Body of pancreas (tissue), 4 donors: ENCODE measurements at regions not wholly inside any gene's neighbourhood (a gene's known extent, or its start where the extent isn't known, plus 50 kb on each side); places are given as distances from the start of the nearest gene placed in this dataset.

Source experiments
- POLR2A ChIP-seq, 3 donors: fragments of 450-650 bp; IDR thresholded peaks; one replicate each; pipeline ENCODE4 v1.6.1; 2016; ENCODE audit warnings: antibody characterized with exemption in 3 of 3, mild to moderate bottlenecking in 2 of 3
- TF ChIP-seq, protein P1 (sequence below), 7 experiments: fragments of 450-650 bp in 4 of 7; fragments of 200-600 bp in 3 of 7; sonication (generic) in 3 of 7; IDR thresholded peaks; one replicate each; pipeline ENCODE4 v1.5.1; 2016 to 2019; ENCODE audit warnings: antibody characterized with exemption in 7 of 7

DNA sequence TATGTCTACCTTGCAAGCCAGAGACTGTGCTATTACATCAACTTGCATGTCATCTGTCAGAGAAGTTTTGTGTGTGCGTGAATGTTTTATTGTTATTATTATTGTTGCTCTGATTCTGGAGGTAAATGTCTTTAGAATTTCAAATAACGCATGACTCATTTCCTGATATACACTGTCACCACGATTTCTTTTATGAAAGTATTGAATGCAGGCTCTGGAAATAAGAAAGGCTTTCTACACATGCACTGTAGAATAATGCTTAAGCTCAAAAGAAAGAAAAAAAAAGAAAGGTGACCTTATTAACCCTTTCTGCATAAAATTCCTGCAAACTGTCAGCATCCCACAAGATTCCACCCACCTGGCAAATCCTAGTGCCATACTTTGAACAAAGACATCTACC, 632.9 kb downstream of the ZNF674 start:
- no peak for TF ChIP-seq POLR2A (IDR thresholded peaks at IDR 0.05)
- TF ChIP-seq, protein P1, sequence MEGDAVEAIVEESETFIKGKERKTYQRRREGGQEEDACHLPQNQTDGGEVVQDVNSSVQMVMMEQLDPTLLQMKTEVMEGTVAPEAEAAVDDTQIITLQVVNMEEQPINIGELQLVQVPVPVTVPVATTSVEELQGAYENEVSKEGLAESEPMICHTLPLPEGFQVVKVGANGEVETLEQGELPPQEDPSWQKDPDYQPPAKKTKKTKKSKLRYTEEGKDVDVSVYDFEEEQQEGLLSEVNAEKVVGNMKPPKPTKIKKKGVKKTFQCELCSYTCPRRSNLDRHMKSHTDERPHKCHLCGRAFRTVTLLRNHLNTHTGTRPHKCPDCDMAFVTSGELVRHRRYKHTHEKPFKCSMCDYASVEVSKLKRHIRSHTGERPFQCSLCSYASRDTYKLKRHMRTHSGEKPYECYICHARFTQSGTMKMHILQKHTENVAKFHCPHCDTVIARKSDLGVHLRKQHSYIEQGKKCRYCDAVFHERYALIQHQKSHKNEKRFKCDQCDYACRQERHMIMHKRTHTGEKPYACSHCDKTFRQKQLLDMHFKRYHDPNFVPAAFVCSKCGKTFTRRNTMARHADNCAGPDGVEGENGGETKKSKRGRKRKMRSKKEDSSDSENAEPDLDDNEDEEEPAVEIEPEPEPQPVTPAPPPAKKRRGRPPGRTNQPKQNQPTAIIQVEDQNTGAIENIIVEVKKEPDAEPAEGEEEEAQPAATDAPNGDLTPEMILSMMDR (IDR thresholded peaks at IDR 0.05) = no peak
